GM23338 (cell line): ENCODE measurements at regions not wholly inside any gene's neighbourhood (a gene's known extent, or its start where the extent isn't known, plus 50 kb on each side); places are given as distances from the start of the nearest gene placed in this dataset.

Source experiments
- ATAC-seq: fragments of 200-7000 bp; cut with Tn5 transposase; 3 replicates; pipeline ENCODE4 v1.9.1; 2020
- DNase-seq: peaks from one replicate; pipeline ENCODE4 v3.0.0-alpha.2; 2015; ENCODE audit warnings: low spot score
- H2AFZ ChIP-seq: fragments of 200-600 bp; sonication (generic); 2 replicates; pipeline ENCODE4 v1.8.0; 2016; ENCODE audit warnings: antibody characterized with exemption, mild to moderate bottlenecking, moderate library complexity
- H3F3A ChIP-seq: fragments of 200-600 bp; sonication (generic); replicated peaks from 2 replicates; pipeline ENCODE4 v1.8.0; 2017; ENCODE audit warnings: antibody characterized with exemption, mixed run types, low read depth
- H3K27ac ChIP-seq: fragments of 200-600 bp; sonication (generic); 2 replicates; pipeline ENCODE4 v1.6.1; 2016; ENCODE audit warnings: low read depth
- H3K27me3 ChIP-seq: fragments of 200-600 bp; sonication (generic); 2 replicates; pipeline ENCODE4 v1.8.0; 2016; ENCODE audit warnings: mild to moderate bottlenecking, mixed run types, moderate library complexity; ENCODE audit not compliant: insufficient read depth
- H3K36me3 ChIP-seq: fragments of 200-600 bp; sonication (generic); 2 replicates; pipeline ENCODE4 v1.8.0; 2016; ENCODE audit warnings: mild to moderate bottlenecking; ENCODE audit not compliant: insufficient read depth
- H3K4me1 ChIP-seq: fragments of 200-600 bp; sonication (generic); 2 replicates; pipeline ENCODE4 v1.8.0; 2016; ENCODE audit warnings: mild to moderate bottlenecking, moderate library complexity; ENCODE audit not compliant: insufficient read depth
- H3K4me2 ChIP-seq: fragments of 200-600 bp; sonication (generic); 2 replicates; pipeline ENCODE4 v1.7.1; 2017; ENCODE audit warnings: mixed run types
- H3K4me3 ChIP-seq: fragments of 200-600 bp; sonication (generic); 2 replicates; pipeline ENCODE4 v1.6.1; 2016; ENCODE audit warnings: mixed run types
- H3K79me2 ChIP-seq: fragments of 200-600 bp; sonication (generic); replicated peaks from 2 replicates; pipeline ENCODE4 v1.8.0; 2017; ENCODE audit warnings: mild to moderate bottlenecking; ENCODE audit not compliant: insufficient read depth
- H3K9me2 ChIP-seq: fragments of 200-600 bp; sonication (generic); 2 replicates; pipeline ENCODE4 v1.8.0; 2017; ENCODE audit not compliant: insufficient read depth
- H4K20me1 ChIP-seq: fragments of 200-600 bp; sonication (generic); replicated peaks from 2 replicates; pipeline ENCODE4 v1.8.0; 2017; ENCODE audit warnings: mild to moderate bottlenecking; ENCODE audit not compliant: insufficient read depth
- H3K27ac Mint-ChIP-seq: 2 replicates; pipeline ENCODE4 v1.8.0; 2020; ENCODE audit warnings: inconsistent platforms, mild to moderate bottlenecking, moderate library complexity, mixed read lengths
- H3K27me3 Mint-ChIP-seq: 3 replicates; pipeline ENCODE4 v1.8.0; 2022; ENCODE audit warnings: low read depth, mild to moderate bottlenecking, moderate library complexity, mixed read lengths, inconsistent platforms; ENCODE audit not compliant: insufficient read depth, poor library complexity
- H3K36me3 Mint-ChIP-seq: 3 replicates; pipeline ENCODE4 v1.8.0; 2021; ENCODE audit warnings: low read depth, mild to moderate bottlenecking, inconsistent platforms, moderate library complexity, mixed read lengths
- H3K4me1 Mint-ChIP-seq: 3 replicates; pipeline ENCODE4 v1.8.0; 2020; ENCODE audit warnings: mild to moderate bottlenecking, inconsistent platforms, mixed read lengths
- H3K4me3 Mint-ChIP-seq: 3 replicates; pipeline ENCODE4 v1.8.0; 2021; ENCODE audit warnings: moderate library complexity, mild to moderate bottlenecking, inconsistent platforms, mixed read lengths
- H3K9me3 Mint-ChIP-seq: 3 replicates; pipeline ENCODE4 v1.8.0; 2020; ENCODE audit warnings: moderate library complexity, mild to moderate bottlenecking, inconsistent platforms, mixed read lengths
- EZH2 ChIP-seq: fragments of 200-600 bp; sonication (generic); IDR thresholded peaks from one replicate; pipeline ENCODE4 v1.8.0; 2017; ENCODE audit warnings: antibody characterized with exemption, mild to moderate bottlenecking, low read depth; ENCODE audit not compliant: unreplicated experiment
- JUNB ChIP-seq: IDR thresholded peaks from one replicate; pipeline ENCODE4 v1.6.1; 2016; ENCODE audit warnings: antibody characterized with exemption; ENCODE audit not compliant: unreplicated experiment
- NANOG ChIP-seq: IDR thresholded peaks from 2 replicates; pipeline ENCODE4 v1.6.1; 2016; ENCODE audit warnings: antibody characterized with exemption, borderline replicate concordance
- POLR2AphosphoS5 ChIP-seq: IDR thresholded peaks from 2 replicates; pipeline ENCODE4 v1.6.1; 2016; ENCODE audit warnings: antibody characterized with exemption, low read depth
- STAT1 ChIP-seq: IDR thresholded peaks from one replicate; pipeline ENCODE4 v1.6.1; 2016; ENCODE audit warnings: antibody characterized with exemption; ENCODE audit not compliant: unreplicated experiment
- ZNF114 ChIP-seq: fragments of 250-450 bp; sonication (Bioruptor Pico); IDR thresholded peaks from 2 replicates; pipeline ENCODE4 v1.5.0; 2020; ENCODE audit warnings: mild to moderate bottlenecking, moderate library complexity
- ZNF331 ChIP-seq: fragments of 250-450 bp; sonication (Bioruptor Pico); IDR thresholded peaks from 2 replicates; pipeline ENCODE4 v1.5.0; 2020; ENCODE audit warnings: low read depth, mild to moderate bottlenecking, moderate library complexity
- ZNF462 ChIP-seq: fragments of 250-450 bp; sonication (Bioruptor Pico); IDR thresholded peaks from 2 replicates; pipeline ENCODE4 v1.5.0; 2020; ENCODE audit warnings: mild to moderate bottlenecking, moderate library complexity
- TF ChIP-seq, protein P1 (sequence below): IDR thresholded peaks from one replicate; pipeline ENCODE4 v1.6.1; 2018; ENCODE audit warnings: antibody characterized with exemption; ENCODE audit not compliant: unreplicated experiment

- no peak for TF ChIP-seq ZNF462 (CRISPR knock-in tag)
- TF ChIP-seq STAT1 = no peak
- TF ChIP-seq EZH2 = no peak
Measured at GRCh38 chr20:24163506-24163905, 174.9 kb upstream of the GGTLC1 start (continued).

- no peak overlapping the region for H2AFZ ChIP-seq
- no peaks in the 10 kb centered on the region for H3K27me3 Mint-ChIP-seq
- H3F3A ChIP-seq = no peaks in the 10 kb centered on the region
- H3K27me3 ChIP-seq = no peaks in the 10 kb centered on the region
- H3K4me1 ChIP-seq = no peaks in the 10 kb centered on the region
- no peaks in the 10 kb centered on the region for H3K79me2 ChIP-seq
- ATAC-seq (peak; percentile 95), DNase-seq (peak; percentile 65)
- peaks cover 2% of the 10 kb centered on the region for H3K9me2 ChIP-seq
- H3K4me2 ChIP-seq = no peak overlapping the region
- no peaks in the 10 kb centered on the region for H4K20me1 ChIP-seq
- peaks cover 11% of the 10 kb centered on the region; the same call in 2 of the 3 replicates for H3K4me1 Mint-ChIP-seq
- no peak overlapping the region for H3K4me3 Mint-ChIP-seq
- no peak overlapping the region for H3K27ac Mint-ChIP-seq
- H3K36me3 ChIP-seq = no peaks in the 10 kb centered on the region
- no peak overlapping the region for H3K4me3 ChIP-seq
- H3K9me3 Mint-ChIP-seq = no peaks in the 10 kb centered on the region; the same call in 2 of the 3 replicates
- no peaks in the 10 kb centered on the region for H3K36me3 Mint-ChIP-seq
- H3K27ac ChIP-seq = no peak overlapping the region
- TF ChIP-seq JUNB (no peak), POLR2AphosphoS5 (no peak), ZNF114 (CRISPR knock-in tag) (no peak), ZNF331 (no peak), NANOG (no peak)
- TF ChIP-seq, protein P1, sequence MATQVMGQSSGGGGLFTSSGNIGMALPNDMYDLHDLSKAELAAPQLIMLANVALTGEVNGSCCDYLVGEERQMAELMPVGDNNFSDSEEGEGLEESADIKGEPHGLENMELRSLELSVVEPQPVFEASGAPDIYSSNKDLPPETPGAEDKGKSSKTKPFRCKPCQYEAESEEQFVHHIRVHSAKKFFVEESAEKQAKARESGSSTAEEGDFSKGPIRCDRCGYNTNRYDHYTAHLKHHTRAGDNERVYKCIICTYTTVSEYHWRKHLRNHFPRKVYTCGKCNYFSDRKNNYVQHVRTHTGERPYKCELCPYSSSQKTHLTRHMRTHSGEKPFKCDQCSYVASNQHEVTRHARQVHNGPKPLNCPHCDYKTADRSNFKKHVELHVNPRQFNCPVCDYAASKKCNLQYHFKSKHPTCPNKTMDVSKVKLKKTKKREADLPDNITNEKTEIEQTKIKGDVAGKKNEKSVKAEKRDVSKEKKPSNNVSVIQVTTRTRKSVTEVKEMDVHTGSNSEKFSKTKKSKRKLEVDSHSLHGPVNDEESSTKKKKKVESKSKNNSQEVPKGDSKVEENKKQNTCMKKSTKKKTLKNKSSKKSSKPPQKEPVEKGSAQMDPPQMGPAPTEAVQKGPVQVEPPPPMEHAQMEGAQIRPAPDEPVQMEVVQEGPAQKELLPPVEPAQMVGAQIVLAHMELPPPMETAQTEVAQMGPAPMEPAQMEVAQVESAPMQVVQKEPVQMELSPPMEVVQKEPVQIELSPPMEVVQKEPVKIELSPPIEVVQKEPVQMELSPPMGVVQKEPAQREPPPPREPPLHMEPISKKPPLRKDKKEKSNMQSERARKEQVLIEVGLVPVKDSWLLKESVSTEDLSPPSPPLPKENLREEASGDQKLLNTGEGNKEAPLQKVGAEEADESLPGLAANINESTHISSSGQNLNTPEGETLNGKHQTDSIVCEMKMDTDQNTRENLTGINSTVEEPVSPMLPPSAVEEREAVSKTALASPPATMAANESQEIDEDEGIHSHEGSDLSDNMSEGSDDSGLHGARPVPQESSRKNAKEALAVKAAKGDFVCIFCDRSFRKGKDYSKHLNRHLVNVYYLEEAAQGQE = no peak
Measured at GRCh38 chr20:24160563-24161281, 172.1 kb upstream of the GGTLC1 start.
